UCSD-AML1 (cell line): ENCODE measurements at regions not wholly inside any gene's neighbourhood (a gene's known extent, or its start where the extent isn't known, plus 50 kb on each side); places are given as distances from the start of the nearest gene placed in this dataset.

ENCODE experiments used
- DNase-seq: peaks from one replicate; lab custom pipeline; 2025; ENCODE audit not compliant: unreplicated experiment; lab: John Stamatoyannopoulos, UW

DNA sequence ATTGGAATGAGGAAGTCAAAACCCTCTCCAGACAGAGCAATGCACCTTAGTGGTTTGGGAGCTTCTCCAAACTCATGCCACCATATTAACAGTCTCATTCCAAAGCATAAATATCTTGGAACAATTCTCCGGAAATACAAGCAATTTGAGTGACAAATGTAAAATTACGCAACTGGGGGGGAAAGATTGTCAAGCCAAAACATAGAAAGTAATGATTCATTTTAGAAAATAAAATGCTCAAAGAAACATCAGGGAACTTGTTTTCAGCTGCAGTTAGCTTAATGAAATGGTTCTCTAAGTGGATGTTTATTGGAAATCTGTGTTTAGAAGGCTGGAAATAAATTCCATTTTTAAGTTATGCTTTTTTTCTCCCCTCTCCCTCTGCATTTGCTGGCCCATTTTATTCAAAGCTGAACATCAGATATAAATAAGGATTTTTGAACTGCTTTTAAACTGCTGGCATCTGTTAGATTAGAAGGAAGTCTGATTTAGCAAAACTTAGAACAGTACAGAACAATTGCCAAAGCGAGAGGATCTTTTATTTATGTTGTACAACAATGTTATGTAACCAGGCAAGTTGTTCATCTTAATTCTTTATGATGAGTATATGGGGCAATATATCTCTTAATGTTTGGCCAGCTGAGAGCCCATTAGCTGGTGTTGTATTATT lies 551.9 kb downstream of the PRELID2 start:
- DNase-seq = no peak

DNA sequence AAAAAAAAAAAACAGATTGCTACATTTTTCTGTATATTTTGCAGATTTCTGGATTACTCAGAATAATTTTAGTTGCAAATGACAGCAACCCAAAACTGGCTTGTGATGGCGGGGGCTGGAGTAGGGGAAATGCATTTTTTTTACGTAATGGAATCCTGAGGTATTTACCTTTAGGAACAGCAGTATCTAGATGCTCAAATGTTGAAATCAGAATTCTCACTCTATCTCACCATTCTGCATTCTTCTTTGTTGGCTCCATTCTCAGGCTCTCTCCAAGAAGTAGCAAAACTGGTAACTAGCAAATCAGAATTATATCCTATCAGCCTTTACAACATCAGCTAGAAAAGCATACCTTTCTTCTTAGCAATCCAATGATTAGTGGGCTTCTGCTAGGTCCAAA lies 554.3 kb downstream of the PRELID2 start:
- no peak for DNase-seq

DNA sequence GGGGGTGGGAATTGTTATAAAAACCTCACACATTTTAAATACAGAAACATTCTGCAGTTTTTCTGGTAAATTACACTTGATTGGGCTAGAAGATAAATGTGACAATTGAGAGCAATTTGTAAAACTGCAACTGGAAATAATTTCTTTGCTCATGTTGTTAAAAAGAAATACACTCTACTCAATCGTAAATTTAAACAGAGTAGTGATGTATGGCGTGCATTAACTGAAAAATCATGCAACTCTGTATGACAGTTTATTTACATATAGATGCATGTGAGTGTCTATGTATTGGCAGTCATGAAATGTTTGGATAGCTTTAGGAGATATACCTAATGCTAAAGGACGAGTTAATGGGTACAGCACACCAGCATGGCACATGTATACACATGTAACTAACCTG lies 554.9 kb downstream of the PRELID2 start:
- DNase-seq = no peak

DNA sequence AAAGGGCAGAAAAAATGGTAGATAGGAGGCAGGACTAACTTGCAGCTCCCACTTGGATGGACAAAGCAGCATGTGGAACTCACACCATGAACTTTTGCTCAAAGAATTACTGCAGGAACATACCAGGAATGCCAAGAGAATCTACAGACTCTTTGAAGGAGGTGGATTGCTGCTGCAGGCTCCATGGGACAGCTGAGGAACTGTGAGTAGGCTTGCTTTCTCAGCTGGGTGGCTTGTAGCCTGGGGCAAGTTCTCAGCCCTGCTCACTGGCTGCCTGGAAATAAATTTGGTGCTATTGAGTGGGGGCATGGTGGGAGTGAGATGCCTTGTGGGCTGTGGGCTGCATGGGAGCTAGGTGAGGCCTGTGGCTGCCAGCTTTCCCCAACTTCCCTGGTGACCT lies 574.5 kb downstream of the PRELID2 start:
- no peak for DNase-seq

DNA sequence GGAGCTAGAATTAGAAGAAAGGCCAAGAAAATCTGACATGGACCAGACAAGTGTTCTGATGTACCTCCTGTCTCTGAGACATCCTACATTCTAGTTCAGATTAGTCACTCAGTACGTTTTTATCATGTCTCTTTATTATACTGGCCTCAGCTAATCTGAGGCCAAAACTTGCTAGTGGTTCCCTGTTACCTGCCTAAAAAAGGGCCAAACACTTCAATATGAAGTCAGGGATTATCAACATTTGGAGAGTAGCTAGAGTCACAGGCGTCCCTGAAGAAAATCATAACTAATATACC lies 587.4 kb downstream of the PRELID2 start:
- no peak for DNase-seq

DNA sequence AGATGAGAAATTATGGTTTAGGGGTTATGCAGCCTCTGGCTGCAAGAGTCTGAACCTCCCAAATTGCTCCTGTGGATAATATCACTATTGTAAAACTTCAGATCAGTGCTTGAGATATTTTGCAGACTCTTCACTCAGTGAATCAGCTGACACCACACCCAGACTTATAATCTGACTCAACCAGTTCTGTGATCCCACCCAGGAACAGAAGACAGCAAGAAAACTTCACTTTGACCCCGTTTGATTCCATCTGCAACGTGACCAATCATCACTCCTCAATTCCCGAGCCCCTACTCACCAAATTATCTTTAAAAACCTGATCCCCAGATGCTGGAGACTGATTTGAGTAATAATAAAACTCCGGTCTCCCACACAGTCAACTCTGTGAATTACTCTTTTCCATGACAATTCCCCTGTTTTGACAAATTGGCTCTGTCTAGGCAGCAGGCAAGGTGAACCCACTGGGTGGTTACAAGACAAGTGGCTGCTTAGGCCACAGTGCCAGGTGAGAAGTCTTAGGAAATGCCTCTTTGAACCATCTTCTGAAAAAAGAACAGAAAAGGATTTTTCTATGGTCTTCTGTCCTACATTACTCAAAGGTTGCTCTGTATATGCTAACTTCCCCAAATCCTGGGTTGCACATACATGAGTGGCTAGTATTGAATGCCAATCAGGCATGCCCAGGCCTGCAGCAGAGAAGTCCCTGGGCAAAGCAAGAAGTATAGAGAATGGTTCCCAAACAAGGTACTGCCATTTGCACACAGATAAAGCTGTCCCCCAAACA lies 588.0 kb downstream of the PRELID2 start:
- DNase-seq = no peak

- DNase-seq = no peak
Measured at GRCh38 chr5:145246379-145246778, 588.8 kb downstream of the PRELID2 start.

DNA sequence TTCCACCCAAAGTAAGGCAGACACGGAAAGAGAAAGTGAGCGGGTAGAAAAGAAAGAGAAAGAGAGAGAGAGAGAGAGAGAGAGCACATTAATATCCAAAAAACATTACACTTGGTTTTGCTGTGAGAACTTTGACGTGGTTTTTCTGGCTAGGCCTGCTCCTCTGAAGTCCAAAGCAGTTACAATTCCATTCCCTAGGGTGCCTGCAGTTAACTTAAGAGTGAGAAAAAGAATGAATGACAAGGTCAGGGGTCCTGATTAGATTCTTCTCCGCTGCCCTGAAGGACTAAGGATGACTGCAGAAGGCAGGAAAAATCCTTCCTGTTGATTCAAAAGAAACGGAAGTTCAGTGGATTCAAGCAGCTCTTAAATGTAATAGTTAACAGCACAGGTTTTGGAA lies 589.8 kb downstream of the PRELID2 start:
- DNase-seq = no peak

DNA sequence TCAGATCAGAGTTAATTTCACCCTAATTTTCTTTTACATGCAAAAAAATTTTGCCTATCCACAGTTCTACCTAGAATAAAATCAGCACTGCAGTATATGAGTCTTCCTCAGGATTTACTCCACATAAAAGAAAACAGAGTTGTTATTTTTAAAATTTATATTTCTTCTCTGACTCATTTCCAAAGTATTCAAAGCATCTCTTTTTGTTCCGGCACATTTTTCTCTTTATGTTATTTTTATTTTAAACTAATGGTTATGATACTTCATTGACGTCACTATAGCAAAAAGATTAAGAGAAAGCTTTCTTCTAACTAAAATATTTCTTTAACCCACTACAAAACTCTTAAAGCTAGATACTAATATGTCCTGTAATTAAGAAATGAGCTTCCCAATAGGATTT lies 590.4 kb downstream of the PRELID2 start:
- no peak for DNase-seq

DNA sequence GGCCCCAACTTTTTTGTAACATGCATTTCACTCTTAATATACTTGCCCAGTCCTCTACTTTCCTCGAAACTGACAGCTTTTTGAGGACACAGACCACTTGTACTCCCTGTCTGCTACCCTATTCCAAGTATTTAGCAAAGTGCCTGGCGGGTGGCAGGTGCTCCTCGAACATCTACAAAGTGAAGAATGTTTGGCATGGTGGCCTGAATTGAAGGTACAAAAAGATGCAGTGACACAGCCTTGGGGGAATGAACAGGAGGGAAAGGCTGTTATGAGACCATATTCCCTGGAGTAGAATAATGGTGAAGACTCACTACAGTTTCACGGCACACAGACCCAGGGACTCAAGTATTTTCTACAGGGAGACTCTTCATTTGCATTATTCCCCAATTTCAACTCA lies 590.9 kb downstream of the PRELID2 start:
- no peak for DNase-seq

GRCh38 chr5:145243016-145243415 lies 592.1 kb downstream of the PRELID2 start:
- DNase-seq = no peak

- DNase-seq = no peak
Measured at GRCh38 chr5:145242551-145242950, 592.6 kb downstream of the PRELID2 start.

DNA sequence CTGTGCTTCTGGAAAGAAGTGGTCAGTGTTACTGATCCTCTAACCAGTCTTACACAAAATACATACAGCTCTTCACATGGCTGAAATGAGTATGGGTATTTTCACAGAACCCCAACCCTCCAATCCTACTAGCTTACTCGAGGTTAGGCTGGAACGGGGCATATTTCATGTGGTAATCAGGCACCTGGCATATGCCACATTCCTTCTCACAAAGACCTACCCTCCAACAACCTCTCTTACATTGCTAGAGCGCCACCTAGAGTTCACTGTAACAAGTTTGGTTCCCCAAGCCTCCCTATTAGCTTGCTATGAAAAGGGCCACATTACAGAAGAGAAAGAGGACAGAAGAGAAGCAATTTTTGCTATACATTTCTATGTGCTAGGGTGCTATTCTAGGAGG lies 597.3 kb downstream of the PRELID2 start:
- no peak for DNase-seq

DNA sequence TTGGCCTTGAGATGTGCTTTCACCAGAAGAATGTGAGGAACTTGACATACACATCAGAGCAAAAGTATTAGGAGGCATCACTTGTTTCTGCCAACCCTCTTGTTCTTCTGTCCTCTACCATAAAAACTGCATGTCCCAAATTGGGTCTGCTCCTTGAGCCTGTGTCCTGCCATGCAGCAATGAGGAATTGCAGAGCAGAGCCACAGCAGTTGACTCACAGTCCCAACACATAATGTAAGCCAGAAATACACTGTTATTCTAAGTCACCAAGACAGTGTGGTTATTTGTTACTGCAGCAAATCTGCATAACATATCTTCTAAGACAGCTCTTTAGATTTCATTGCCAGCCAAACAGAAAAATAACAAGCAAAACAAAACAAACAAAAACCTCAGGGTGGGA lies 598.2 kb downstream of the PRELID2 start:
- no peak for DNase-seq

DNA sequence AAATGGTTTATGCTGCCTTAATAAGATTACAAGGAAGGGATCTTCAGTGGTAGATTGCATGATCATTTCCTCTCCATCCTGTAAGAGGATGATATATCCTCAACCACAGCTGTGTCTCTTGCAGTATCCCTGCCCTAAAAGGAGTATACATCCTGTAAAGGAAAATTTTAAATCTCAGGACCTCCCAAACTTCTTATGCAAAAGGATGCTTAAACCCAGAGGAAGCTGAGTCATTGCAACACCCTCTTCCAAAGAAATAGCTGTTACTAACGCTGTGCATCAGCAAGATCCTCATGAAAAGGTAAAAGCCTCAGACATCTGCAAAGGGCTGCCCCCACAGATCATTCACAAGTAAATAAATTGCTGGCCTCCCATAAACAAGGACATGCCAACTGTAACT lies 599.0 kb downstream of the PRELID2 start:
- DNase-seq = no peak

- no peak for DNase-seq
Measured at GRCh38 chr5:145233461-145233860, 601.7 kb downstream of the PRELID2 start.

DNA sequence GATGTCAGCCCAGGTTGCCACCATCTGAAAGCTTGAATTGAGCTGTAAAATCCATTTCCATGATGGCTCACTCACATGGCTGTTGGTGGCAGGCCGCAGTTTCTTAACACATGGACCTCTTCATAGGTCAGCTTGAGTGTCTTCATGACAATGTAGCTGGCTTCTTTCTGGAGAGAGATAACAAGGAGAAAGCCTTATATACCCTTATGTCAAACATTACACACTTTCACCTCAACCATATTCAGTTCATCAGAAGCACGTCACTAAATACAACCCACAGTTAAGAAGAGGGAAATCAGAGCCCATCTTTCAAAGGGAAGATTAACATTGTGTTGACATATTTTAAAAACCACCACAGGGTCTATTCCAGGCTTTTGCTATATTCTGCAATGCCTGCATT lies 604.4 kb downstream of the PRELID2 start:
- DNase-seq = no peak

GRCh38 chr5:145228564-145228963 lies 606.6 kb downstream of the PRELID2 start:
- DNase-seq = no peak

- no peak for DNase-seq
Measured at GRCh38 chr5:145227881-145228280, 607.3 kb downstream of the PRELID2 start.

GRCh38 chr5:145226726-145227125 lies 608.4 kb downstream of the PRELID2 start:
- DNase-seq = no peak

- no peak for DNase-seq
Measured at GRCh38 chr5:145225529-145225928, 609.6 kb downstream of the PRELID2 start.

DNA sequence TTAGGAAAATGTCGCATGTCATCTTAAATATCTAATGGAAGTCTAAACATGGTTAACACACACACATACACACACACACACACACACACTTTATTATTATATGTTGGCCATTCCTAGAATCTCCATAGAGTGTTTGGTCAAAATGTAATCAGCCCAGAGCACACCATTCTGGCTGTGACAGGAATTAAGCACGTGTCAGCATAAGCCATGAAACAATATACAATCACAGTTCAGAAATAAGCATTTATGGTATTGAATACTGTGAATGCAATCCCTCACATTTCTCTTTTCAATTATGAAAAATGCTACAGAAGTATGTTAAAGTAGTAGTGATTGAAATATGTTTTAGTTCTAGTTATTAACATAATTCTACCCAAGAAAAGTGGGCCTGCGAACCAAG lies 611.6 kb downstream of the PRELID2 start:
- DNase-seq = no peak

GRCh38 chr5:145222622-145223021 lies 612.5 kb downstream of the PRELID2 start:
- no peak for DNase-seq
